Parathyroid adenoma (tissue), 2 donors: ENCODE measurements at regions not wholly inside any gene's neighbourhood (a gene's known extent, or its start where the extent isn't known, plus 50 kb on each side); places are given as distances from the start of the nearest gene placed in this dataset.

Source experiments
- H2AFZ ChIP-seq: fragments of 300-600 bp; sonication (generic); one replicate; pipeline ENCODE4 v1.7.0; 2017; ENCODE audit warnings: antibody characterized with exemption, mild to moderate bottlenecking
- H3K27ac ChIP-seq: fragments of 300-600 bp; sonication (generic); one replicate; pipeline ENCODE4 v1.7.0; 2017
- H3K27me3 ChIP-seq: fragments of 300-600 bp; sonication (generic); one replicate; pipeline ENCODE4 v1.7.0; 2017; ENCODE audit warnings: low read length; ENCODE audit not compliant: control insufficient read depth, insufficient read depth
- H3K36me3 ChIP-seq: fragments of 300-600 bp; sonication (generic); one replicate; pipeline ENCODE4 v1.7.0; 2017; ENCODE audit warnings: low read length; ENCODE audit not compliant: control insufficient read depth, insufficient read depth
- H3K4me1 ChIP-seq: fragments of 300-600 bp; sonication (generic); one replicate; pipeline ENCODE4 v1.7.0; 2017; ENCODE audit warnings: control low read depth
- H3K4me2 ChIP-seq: fragments of 300-600 bp; sonication (generic); one replicate; pipeline ENCODE4 v1.7.0; 2017; ENCODE audit warnings: low read length
- H3K4me3 ChIP-seq: fragments of 300-600 bp; sonication (generic); one replicate; pipeline ENCODE4 v1.7.0; 2017; ENCODE audit warnings: low read depth, low read length
- H3K79me2 ChIP-seq: fragments of 300-600 bp; sonication (generic); one replicate; pipeline ENCODE4 v1.7.0; 2017; ENCODE audit warnings: control low read depth
- H3K9ac ChIP-seq: fragments of 300-600 bp; sonication (generic); one replicate; pipeline ENCODE4 v1.7.0; 2017; ENCODE audit warnings: mild to moderate bottlenecking
- H3K9me3 ChIP-seq: fragments of 300-600 bp; sonication (generic); one replicate; pipeline ENCODE4 v1.7.0; 2017; ENCODE audit warnings: low read length; ENCODE audit not compliant: control insufficient read depth
- CTCF ChIP-seq: fragments of 300-600 bp; sonication (generic); IDR thresholded peaks from one replicate; pipeline ENCODE4 v1.7.0; 2017; ENCODE audit warnings: antibody characterized with exemption, mild to moderate bottlenecking
- donor health status: primary hyperparathyroidism.

DNA sequence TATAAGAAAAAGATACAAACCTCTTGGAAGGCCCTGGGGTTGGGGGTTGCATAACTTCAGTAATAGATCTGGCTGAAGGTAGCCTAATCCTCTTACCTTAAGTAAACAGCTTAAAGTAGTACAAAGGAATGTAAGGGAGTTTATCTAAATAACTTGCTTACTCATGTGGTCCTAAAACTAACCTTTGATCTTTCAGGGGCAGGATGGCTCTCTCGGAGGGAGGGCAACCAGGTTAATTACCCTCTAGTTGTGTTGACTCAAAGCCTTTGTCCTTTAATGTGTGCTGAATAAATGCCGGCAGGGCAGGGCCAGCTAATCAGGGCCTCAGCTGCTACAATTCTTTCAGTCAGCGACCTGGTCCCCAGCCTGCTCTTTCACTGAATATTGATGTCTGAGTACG is 822.0 kb upstream of the SLIT2 start:
- H3K36me3 ChIP-seq: no peaks in the 10 kb centered on the region
- H3K9me3 ChIP-seq: peaks cover 4% of the 10 kb centered on the region

GRCh38 chr4:19425146-19425545 is 826.6 kb upstream of the SLIT2 start:
- Histone ChIP-seq H3K4me3 (no peak overlapping the region), H2AFZ (no peak overlapping the region), H3K27me3 (no peaks in the 10 kb centered on the region), H3K79me2 (no peaks in the 10 kb centered on the region), H3K4me1 (no peaks in the 10 kb centered on the region), H3K4me2 (no peak overlapping the region), H3K27ac (no peak overlapping the region), H3K9ac (no peak overlapping the region), H3K9me3 (peaks cover 4% of the 10 kb centered on the region), H3K36me3 (no peaks in the 10 kb centered on the region)
- TF ChIP-seq CTCF: no peak

More for the DNA sequence above, 822.0 kb upstream of the SLIT2 start:
- Histone ChIP-seq H3K27me3 (no peaks in the 10 kb centered on the region), H2AFZ (no peak overlapping the region), H3K9ac (no peak overlapping the region), H3K27ac (no peak overlapping the region), H3K4me3 (no peak overlapping the region), H3K79me2 (no peaks in the 10 kb centered on the region), H3K4me1 (no peaks in the 10 kb centered on the region), H3K4me2 (no peak overlapping the region)
- no peak for TF ChIP-seq CTCF

DNA sequence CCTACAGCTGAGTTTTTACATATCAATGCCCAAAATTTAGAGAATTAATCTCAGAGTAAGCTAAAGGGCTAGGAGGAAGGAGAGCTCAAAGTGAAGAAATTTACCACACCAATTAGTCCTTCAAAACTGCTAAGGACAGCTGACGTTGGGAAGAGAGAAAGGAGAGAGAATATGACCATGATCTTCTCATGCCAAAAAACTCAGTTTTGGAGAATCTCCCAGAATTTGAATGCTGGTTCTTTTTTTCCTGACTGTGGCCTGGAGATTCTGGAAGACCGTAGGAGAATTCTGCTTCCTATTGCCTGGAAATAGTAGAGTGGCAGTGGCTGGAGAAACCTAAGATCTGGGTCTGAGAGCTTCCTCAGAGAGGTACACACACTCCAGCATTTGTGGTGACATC is 834.4 kb upstream of the SLIT2 start:
- no peak overlapping the region for H3K27ac ChIP-seq
- H3K4me1 ChIP-seq: no peaks in the 10 kb centered on the region
- no peak overlapping the region for H2AFZ ChIP-seq
- no peaks in the 10 kb centered on the region for H3K36me3 ChIP-seq
- H3K27me3 ChIP-seq: no peaks in the 10 kb centered on the region
- H3K9ac ChIP-seq: no peak overlapping the region
- H3K9me3 ChIP-seq: no peaks in the 10 kb centered on the region
- no peak overlapping the region for H3K4me2 ChIP-seq
- H3K4me3 ChIP-seq: no peak overlapping the region
- no peaks in the 10 kb centered on the region for H3K79me2 ChIP-seq
- no peak for TF ChIP-seq CTCF

DNA sequence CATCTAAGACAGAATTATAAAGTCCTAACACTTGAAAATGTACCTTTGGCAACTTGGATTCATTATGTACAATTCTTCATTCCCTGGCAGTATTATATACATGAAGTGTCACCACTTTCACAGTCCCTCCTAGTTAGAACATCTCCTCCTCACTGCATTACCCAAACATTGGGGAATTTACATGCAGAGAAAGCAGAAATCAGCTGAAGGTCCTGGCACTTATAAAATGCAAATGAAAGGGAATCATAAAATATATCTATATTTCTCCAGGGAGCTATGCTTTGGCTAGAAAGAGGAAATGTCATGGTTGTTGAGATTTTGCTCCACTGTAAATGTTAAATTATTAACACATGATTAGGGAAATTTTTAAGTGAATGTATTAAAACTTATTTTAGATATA is 835.6 kb upstream of the SLIT2 start:
- Histone ChIP-seq H2AFZ (no peak overlapping the region), H3K4me1 (no peaks in the 10 kb centered on the region), H3K4me3 (no peak overlapping the region), H3K27ac (no peak overlapping the region), H3K36me3 (no peaks in the 10 kb centered on the region), H3K27me3 (no peaks in the 10 kb centered on the region), H3K4me2 (no peak overlapping the region), H3K9me3 (no peaks in the 10 kb centered on the region), H3K9ac (no peak overlapping the region), H3K79me2 (no peaks in the 10 kb centered on the region)
- no peak for TF ChIP-seq CTCF

DNA sequence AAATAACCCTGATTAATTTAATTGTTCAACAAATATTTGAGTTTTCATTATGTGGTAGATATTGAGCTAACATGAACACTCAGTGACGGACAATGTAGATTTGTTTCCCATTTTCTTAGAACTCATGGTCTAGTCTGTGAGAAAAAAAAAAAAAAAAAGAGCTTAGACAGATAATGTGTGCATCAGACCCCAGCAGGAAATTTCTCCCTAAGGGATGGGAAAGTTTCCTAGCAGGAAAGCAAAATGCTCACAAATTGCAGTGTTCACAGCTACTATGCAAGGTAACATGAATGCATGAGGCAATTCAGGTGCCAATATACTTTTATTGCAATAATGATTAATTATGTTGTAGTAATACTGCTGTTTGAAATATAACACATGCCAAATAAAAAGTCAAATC is 843.2 kb upstream of the SLIT2 start:
- Histone ChIP-seq H3K27me3 (no peaks in the 10 kb centered on the region), H3K4me2 (no peak overlapping the region), H3K4me3 (no peak overlapping the region), H3K36me3 (no peaks in the 10 kb centered on the region), H3K27ac (no peak overlapping the region), H3K4me1 (no peaks in the 10 kb centered on the region), H3K9me3 (no peaks in the 10 kb centered on the region), H3K9ac (no peak overlapping the region), H3K79me2 (no peaks in the 10 kb centered on the region), H2AFZ (no peak overlapping the region)
- TF ChIP-seq CTCF: no peak
